Skeletal muscle satellite cell (primary cell): ENCODE measurements at regions not wholly inside any gene's neighbourhood (a gene's known extent, or its start where the extent isn't known, plus 50 kb on each side); places are given as distances from the start of the nearest gene placed in this dataset.
A peak's percentile ranks its signal among the peaks of the same experiment; 100 is the strongest.

ENCODE experiments used
- H3K27me3 ChIP-seq: 2 replicates; pipeline ENCODE4 v1.7.0; 2013; ENCODE audit warnings: low read length; ENCODE audit not compliant: control insufficient read depth, insufficient read depth
- H3K36me3 ChIP-seq: 2 replicates; pipeline ENCODE4 v1.7.0; 2013; ENCODE audit warnings: mild to moderate bottlenecking, control low read depth, low read length; ENCODE audit not compliant: insufficient read depth
- H3K4me1 ChIP-seq: 2 replicates; pipeline ENCODE4 v1.7.0; 2013; ENCODE audit warnings: low read length; ENCODE audit not compliant: control insufficient read depth, insufficient read depth
- H3K4me2 ChIP-seq: 2 replicates; pipeline ENCODE4 v1.7.0; 2013; ENCODE audit warnings: mild to moderate bottlenecking, low read length
- H3K4me3 ChIP-seq: 2 replicates; pipeline ENCODE4 v1.7.0; 2013; ENCODE audit warnings: low read length
- H3K9ac ChIP-seq: 2 replicates; pipeline ENCODE4 v1.7.0; 2013; ENCODE audit warnings: mild to moderate bottlenecking, low read depth, low read length, moderate library complexity
- H3K9me3 ChIP-seq: replicated peaks from 2 replicates; pipeline ENCODE4 v1.7.0; 2013; ENCODE audit warnings: mild to moderate bottlenecking, control low read depth, low read length

DNA sequence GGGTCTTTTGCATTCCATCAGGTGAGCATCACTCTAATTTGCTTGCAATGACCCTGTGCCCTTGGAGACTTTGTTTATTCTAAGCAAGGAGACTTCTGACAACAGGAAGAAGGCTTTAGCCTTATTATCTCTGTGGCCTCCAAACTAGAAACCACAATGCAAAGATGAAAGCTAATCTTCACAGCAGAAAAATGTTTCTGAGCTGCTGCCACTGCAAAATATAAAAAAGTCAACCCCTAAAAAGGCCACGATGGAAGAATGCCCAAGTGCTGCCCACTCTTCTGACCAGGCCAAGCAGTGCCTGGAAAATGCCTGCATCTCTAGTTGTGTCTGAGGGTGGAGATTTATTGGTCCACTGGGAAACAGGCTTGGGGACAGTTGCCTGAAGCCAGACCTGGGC lies 299.9 kb downstream of the C7orf25 start:
- H3K4me3 ChIP-seq = no peak overlapping the region
- no peaks in the 10 kb centered on the region for H3K4me1 ChIP-seq
- no peaks in the 10 kb centered on the region for H3K9me3 ChIP-seq
- H3K36me3 ChIP-seq = no peaks in the 10 kb centered on the region
- H3K4me2 ChIP-seq = no peak overlapping the region
- no peak overlapping the region for H3K9ac ChIP-seq
- H3K27me3 ChIP-seq = peaks cover 17% of the 10 kb centered on the region

DNA sequence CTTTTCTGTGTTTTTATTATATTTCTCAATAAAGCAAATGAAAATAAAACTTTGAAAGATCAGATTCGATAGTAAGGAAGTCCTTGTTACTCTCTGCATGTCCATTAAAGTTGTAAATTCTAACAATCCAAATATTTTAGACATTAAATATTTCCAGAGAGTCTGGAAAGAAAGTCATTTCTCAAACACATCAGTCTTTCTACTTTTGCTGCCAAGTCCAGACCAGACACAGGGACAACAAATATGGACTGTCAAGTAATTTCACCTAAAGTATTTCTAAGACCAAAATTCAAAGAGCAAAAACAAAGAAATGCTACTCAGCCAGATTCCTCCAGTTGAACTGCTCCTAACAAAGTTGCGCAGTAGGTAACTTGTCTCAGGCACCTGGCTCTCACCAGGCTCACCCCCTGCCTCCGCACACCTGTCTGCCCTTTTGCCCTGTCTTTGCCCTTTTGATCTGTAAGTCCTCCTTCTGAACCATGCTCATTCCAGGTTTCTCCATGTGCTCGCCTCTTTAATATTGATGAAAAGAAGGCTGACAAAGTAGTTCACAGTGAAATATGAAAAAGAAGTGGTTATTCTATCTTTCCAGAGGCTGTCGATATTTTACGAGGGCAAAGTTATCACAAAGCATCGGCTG lies 300.5 kb downstream of the C7orf25 start:
- Histone ChIP-seq H3K9ac (no peak overlapping the region), H3K4me2 (no peak overlapping the region), H3K9me3 (no peaks in the 10 kb centered on the region), H3K4me1 (peaks cover 2% of the 10 kb centered on the region), H3K4me3 (no peak overlapping the region), H3K36me3 (no peaks in the 10 kb centered on the region), H3K27me3 (peaks cover 16% of the 10 kb centered on the region)

DNA sequence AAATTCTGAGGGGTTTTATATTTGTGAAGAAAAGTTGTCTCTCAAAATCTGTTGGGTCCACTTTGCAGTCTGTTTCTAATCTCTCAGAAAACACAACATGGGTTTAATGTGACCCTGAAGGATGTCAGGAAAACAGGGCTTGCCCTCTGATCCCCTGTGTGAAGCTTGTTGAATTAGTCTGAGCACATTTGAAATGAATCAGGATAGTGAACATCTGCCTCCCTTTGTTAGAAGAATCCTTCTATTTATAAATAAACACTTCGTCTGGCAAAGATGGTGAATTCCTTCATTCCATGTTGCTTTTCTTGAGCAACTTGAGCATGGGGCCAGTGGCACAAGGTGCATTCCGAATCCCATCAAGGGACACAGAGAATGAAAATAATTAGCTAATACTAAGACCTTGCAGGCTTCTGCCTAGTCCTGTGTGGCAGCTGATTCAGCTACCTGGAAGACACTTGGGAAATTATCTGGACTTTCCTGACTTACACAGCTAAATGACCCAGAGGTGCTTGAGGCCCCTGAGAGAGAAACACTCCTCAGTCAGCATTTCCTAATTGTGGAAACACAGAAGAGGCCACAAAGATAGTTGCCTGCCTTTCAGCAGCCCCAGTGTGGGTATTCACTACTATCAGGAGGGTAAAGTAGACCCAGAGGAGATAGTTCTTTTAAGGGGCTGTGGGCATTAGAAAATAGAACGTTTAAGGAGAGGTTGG lies 305.5 kb downstream of the C7orf25 start:
- Histone ChIP-seq H3K4me2 (peak overlapping the region; percentile 62), H3K4me1 (peaks cover 14% of the 10 kb centered on the region), H3K36me3 (no peaks in the 10 kb centered on the region), H3K9ac (no peak overlapping the region), H3K27me3 (peaks cover 3% of the 10 kb centered on the region), H3K9me3 (no peaks in the 10 kb centered on the region), H3K4me3 (no peak overlapping the region)

DNA sequence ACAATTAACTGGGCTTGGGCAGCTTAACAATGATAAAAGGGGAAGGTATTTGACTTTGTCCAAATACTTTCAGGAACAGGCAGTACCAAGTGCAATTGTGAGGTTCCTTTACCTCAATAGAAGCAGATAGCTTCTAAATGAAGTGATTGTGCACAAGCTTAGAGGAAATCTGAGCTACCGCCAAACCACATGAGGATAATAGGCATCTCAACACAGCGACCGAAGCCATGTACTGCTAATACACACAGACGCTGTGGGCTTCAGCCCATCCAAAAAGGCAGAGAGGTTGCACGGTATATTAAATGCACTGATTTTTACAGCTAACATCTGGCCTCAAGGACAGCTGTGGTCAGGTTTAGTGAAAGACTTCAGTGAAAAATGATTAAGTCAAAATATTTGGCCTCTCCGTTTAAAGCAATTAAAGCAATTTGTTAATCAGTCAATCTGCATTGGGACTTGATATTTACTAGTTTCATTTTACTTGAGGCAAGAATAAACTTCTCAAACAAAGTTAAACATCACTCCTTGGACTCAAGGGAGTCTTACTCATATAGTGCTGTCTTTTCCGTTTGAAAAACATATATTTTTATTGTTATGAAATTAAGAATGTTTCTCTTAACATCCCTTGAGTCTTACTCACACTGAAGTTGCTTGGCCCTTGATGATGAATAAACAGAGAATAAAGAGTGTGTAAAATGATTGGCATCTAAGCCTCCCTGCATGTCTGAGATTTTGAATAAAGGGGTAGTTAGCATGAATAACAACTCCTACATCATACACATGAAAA lies 306.3 kb downstream of the C7orf25 start:
- peak overlapping the region; percentile 62 for H3K4me2 ChIP-seq
- peak overlapping the region; percentile 38 for H3K4me3 ChIP-seq
- no peaks in the 10 kb centered on the region for H3K36me3 ChIP-seq
- H3K9me3 ChIP-seq = no peaks in the 10 kb centered on the region
- no peak overlapping the region for H3K9ac ChIP-seq
- peaks cover 3% of the 10 kb centered on the region for H3K27me3 ChIP-seq
- peaks cover 14% of the 10 kb centered on the region for H3K4me1 ChIP-seq

DNA sequence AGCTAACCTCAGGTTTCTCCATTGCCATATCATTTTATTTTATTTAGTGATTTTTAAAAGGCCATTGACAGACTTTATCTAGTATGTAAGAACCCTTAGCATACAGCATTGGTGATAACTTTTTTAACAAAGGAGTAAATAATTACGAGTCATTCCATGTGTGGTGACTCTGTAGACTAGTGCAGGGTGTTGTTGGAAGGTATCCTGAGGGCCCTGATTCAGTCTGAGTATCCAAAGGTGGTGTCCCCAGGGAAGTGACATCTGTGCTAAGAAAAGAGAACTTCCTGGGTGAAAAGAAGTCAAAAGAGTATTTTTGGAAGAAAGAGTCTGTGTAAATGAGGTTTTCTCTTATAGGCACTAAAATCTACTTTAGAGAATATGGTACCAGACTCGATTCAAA lies 308.4 kb downstream of the C7orf25 start:
- no peak overlapping the region for H3K4me3 ChIP-seq
- H3K4me1 ChIP-seq = peaks cover 14% of the 10 kb centered on the region
- no peak overlapping the region for H3K9ac ChIP-seq
- H3K9me3 ChIP-seq = no peaks in the 10 kb centered on the region
- H3K36me3 ChIP-seq = no peaks in the 10 kb centered on the region
- H3K27me3 ChIP-seq = no peaks in the 10 kb centered on the region
- no peak overlapping the region for H3K4me2 ChIP-seq

DNA sequence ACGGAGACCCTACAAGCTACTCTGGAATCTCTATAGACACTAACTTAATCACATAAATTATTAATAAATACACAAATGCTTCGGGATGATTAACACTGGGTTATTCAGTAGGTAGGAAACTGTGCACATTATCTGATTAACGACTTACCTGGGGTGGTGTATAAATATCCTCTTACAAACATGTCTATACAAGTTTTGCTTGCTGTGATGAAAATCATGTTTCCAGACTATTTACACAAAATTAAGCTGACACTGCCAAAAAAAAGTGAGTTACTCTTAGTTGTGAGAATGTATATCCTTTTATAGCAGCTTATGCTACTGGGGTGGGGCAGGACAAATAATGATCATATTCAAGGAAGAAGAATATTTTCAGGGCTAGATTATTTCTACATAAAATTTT lies 314.6 kb downstream of the C7orf25 start:
- Histone ChIP-seq H3K9me3 (no peaks in the 10 kb centered on the region), H3K27me3 (no peaks in the 10 kb centered on the region), H3K4me1 (no peaks in the 10 kb centered on the region), H3K4me3 (no peak overlapping the region), H3K36me3 (no peaks in the 10 kb centered on the region), H3K4me2 (no peak overlapping the region), H3K9ac (no peak overlapping the region)

DNA sequence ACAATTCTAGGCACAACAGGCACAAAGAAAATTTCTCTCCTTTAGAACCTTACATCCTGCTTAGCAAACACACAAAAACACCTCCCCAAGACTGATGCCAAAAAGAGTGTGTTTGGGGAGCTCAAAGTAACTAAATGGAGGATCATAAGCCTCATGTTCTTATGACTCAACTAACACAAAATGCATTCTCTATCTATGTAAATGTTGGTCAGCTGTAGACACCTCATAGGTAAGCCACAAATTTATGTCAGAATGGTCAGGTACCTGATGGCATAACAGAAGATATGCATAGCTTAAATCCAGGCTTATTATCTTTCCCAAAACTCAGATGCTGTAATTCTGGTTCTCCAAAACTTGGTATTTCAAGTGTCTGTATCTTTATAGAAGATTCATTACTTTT lies 315.1 kb downstream of the C7orf25 start:
- H3K36me3 ChIP-seq = no peaks in the 10 kb centered on the region

DNA sequence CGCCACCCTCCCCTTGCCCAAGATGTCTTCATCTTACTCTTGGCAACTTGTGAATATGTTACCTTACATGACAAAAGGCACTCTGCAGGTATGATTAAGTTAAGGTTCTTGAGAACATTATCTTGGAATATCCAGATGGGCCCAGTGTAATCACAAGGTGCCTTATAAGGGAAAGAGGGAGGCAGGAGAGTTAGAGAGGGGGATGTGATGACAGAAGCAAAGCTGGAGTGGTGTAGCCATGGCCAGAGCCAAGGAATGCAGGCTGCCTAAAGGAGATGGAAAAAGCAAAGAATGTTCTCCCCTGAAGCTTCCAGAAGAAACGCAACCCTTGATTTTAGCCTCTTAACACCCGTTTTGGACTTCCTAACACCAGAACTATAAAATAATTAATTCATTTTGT lies 318.0 kb downstream of the C7orf25 start:
- Histone ChIP-seq H3K4me1 (no peaks in the 10 kb centered on the region), H3K9me3 (no peaks in the 10 kb centered on the region), H3K4me2 (no peak overlapping the region), H3K9ac (no peak overlapping the region), H3K27me3 (peaks cover 6% of the 10 kb centered on the region), H3K4me3 (no peak overlapping the region), H3K36me3 (no peaks in the 10 kb centered on the region)

More for the DNA sequence above, 315.1 kb downstream of the C7orf25 start:
- no peaks in the 10 kb centered on the region for H3K4me1 ChIP-seq
- H3K9ac ChIP-seq = no peak overlapping the region
- no peak overlapping the region for H3K4me3 ChIP-seq
- H3K27me3 ChIP-seq = no peaks in the 10 kb centered on the region
- no peaks in the 10 kb centered on the region for H3K9me3 ChIP-seq
- H3K4me2 ChIP-seq = no peak overlapping the region

DNA sequence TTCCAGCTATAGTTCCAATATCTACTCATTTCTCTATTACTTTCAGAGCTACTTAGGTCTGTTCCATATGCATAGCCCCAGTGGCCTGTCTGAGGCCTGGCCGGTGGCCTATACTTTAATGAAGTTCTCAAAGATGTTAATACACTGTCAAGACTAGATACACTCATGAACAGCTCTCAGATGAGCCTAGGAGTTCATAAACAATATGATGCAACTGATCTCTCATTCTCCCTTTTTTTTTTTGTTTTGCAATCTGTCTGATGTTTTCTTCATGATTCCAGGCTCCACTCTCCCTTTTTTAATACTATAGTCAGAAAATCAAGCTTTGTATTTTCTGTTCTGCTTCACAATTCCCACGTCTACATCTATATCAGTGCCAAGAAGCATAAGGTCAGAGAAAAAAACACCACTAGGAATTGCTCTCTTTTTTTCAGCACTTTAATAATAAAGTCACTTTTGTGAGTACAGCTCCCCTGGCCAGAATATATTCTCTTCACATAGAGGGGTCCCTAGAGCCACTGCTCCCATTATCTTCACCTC lies 321.0 kb downstream of the C7orf25 start:
- Histone ChIP-seq H3K36me3 (no peaks in the 10 kb centered on the region), H3K4me2 (no peak overlapping the region), H3K9ac (no peak overlapping the region), H3K4me3 (no peak overlapping the region), H3K4me1 (no peaks in the 10 kb centered on the region), H3K9me3 (no peaks in the 10 kb centered on the region), H3K27me3 (peaks cover 6% of the 10 kb centered on the region)

DNA sequence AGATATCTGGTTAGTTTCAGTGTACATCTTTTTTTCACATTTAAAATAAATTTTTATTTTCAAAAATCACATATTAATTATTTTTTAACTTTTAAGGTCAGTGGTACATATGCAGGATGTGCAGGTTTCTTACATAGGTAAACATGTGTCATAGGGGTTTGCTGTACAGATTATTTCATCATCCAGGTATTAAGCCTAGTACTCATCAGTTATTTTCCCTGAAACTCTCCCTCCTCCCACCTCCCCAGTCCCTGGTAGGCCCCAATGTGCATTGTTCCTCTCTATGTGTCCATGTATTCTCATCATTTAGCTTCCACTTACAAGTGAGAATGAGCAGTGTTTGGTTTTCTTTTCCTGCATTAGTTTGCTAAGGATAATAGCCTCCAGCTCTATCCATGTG lies 323.0 kb downstream of the C7orf25 start:
- Histone ChIP-seq H3K4me3 (no peak overlapping the region), H3K36me3 (no peaks in the 10 kb centered on the region), H3K27me3 (peaks cover 6% of the 10 kb centered on the region), H3K9ac (no peak overlapping the region), H3K4me1 (no peaks in the 10 kb centered on the region), H3K9me3 (no peaks in the 10 kb centered on the region), H3K4me2 (no peak overlapping the region)

DNA sequence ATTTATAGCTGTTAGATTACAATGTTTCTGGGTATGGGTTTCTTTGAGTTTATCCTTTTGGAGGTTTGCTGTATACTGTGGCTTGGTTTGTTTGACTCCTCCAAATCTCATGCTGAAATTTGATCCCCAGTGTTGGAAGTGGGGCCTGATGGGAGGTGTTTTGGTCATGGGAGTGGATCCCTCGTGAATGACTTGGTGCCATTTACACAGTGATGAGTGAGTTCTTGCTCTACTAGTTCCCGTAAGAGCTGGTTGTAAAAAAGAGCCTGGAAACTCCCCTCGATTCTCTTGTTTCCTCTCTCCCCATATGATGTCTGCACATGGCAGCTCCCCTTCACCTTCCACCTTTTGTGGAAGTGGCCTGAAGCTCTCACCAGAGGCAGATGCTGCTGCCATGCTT lies 324.1 kb downstream of the C7orf25 start:
- Histone ChIP-seq H3K9me3 (no peaks in the 10 kb centered on the region), H3K4me2 (no peak overlapping the region), H3K27me3 (peaks cover 6% of the 10 kb centered on the region), H3K4me1 (no peaks in the 10 kb centered on the region), H3K36me3 (no peaks in the 10 kb centered on the region), H3K9ac (no peak overlapping the region), H3K4me3 (no peak overlapping the region)
